ENCODE measurements at regions not wholly inside any gene's neighbourhood (a gene's known extent, or its start where the extent isn't known, plus 50 kb on each side); places are given as distances from the start of the nearest gene placed in this dataset.

- POLR2A ChIA-PET = no interaction called here
- peaks cover 1% of the 10 kb centered on the region for H3K9me3 Mint-ChIP-seq
- CTCF ChIA-PET = no interaction called here
Measured at GRCh38 chr4:162684371-162684700, 482.4 kb downstream of the NAF1 start.

GRCh38 chr4:162683659-162684370, 482.9 kb downstream of the NAF1 start:
- Mint-ChIP-seq H3K36me3 (ENCODE audit: low read depth) (no peaks in the 10 kb centered on the region), H3K4me1 (ENCODE audit: low read depth) (no peaks in the 10 kb centered on the region), H3K9me3 (peaks cover 4% of the 10 kb centered on the region), H3K4me3 (no peak overlapping the region), H3K27me3 (no peaks in the 10 kb centered on the region), H3K27ac (no peak overlapping the region)
- ATAC-seq (no peak), DNase-seq (no peak)
- CTCF ChIA-PET = no interaction called here
- POLR2A ChIA-PET = no interaction called here
- no peak for TF ChIP-seq CTCF (IDR thresholded peaks at IDR 0.05)
- intact Hi-C loops (cut with micrococcal nuclease) = no loop called here

More at GRCh38 chr4:162684371-162684700, 482.4 kb downstream of the NAF1 start:
- TF ChIP-seq CTCF (IDR thresholded peaks at IDR 0.05) = no peak
- DNase-seq (no peak), ATAC-seq (no peak)
- no peaks in the 10 kb centered on the region for H3K36me3 Mint-ChIP-seq (ENCODE audit: low read depth)
- no peak overlapping the region for H3K27ac Mint-ChIP-seq
- no peaks in the 10 kb centered on the region for H3K27me3 Mint-ChIP-seq
- intact Hi-C loops (cut with micrococcal nuclease) = no loop called here
- H3K4me1 Mint-ChIP-seq (ENCODE audit: low read depth) = no peaks in the 10 kb centered on the region
- no peak overlapping the region for H3K4me3 Mint-ChIP-seq

- Mint-ChIP-seq H3K4me3 (no peak overlapping the region), H3K4me1 (ENCODE audit: low read depth) (no peaks in the 10 kb centered on the region), H3K27ac (no peak overlapping the region), H3K27me3 (no peaks in the 10 kb centered on the region), H3K36me3 (ENCODE audit: low read depth) (no peaks in the 10 kb centered on the region), H3K9me3 (peaks cover 11% of the 10 kb centered on the region)
- no peak for DNase-seq
- ChIA-PET POLR2A (no interaction called here), CTCF (no interaction called here)
- TF ChIP-seq CTCF (IDR thresholded peaks at IDR 0.05) = no peak
- intact Hi-C loops (cut with micrococcal nuclease) = no loop called here
- ATAC-seq = no peak
Measured at GRCh38 chr4:162682651-162683050, 484.0 kb downstream of the NAF1 start.

- intact Hi-C loops (cut with micrococcal nuclease) = no loop called here
- no peak for TF ChIP-seq CTCF (IDR thresholded peaks at IDR 0.05)
- H3K27me3 Mint-ChIP-seq = no peaks in the 10 kb centered on the region
- no peak overlapping the region for H3K4me3 Mint-ChIP-seq
- ChIA-PET CTCF (no interaction called here), POLR2A (no interaction called here)
- H3K4me1 Mint-ChIP-seq (ENCODE audit: low read depth) = no peaks in the 10 kb centered on the region
- peaks cover 13% of the 10 kb centered on the region for H3K9me3 Mint-ChIP-seq
- no peaks in the 10 kb centered on the region for H3K36me3 Mint-ChIP-seq (ENCODE audit: low read depth)
- no peak for DNase-seq
- no peak for ATAC-seq
- no peak overlapping the region for H3K27ac Mint-ChIP-seq
Measured at GRCh38 chr4:162681212-162681611, 485.5 kb downstream of the NAF1 start.

GRCh38 chr4:162675661-162676060, 491.0 kb downstream of the NAF1 start:
- DNase-seq (no peak), ATAC-seq (no peak)
- intact Hi-C loops (cut with micrococcal nuclease) = no loop called here
- no peak overlapping the region for H3K27ac Mint-ChIP-seq
- TF ChIP-seq CTCF (IDR thresholded peaks at IDR 0.05) = no peak
- no peak overlapping the region for H3K4me3 Mint-ChIP-seq
- POLR2A ChIA-PET = no interaction called here
- CTCF ChIA-PET = no interaction called here
- H3K9me3 Mint-ChIP-seq = peaks cover 13% of the 10 kb centered on the region
- no peaks in the 10 kb centered on the region for H3K36me3 Mint-ChIP-seq (ENCODE audit: low read depth)
- no peaks in the 10 kb centered on the region for H3K4me1 Mint-ChIP-seq (ENCODE audit: low read depth)
- H3K27me3 Mint-ChIP-seq = no peaks in the 10 kb centered on the region

Measured in activated CD8-positive, alpha-beta T cell treated with anti-CD3 and anti-CD28 coated beads for 36 hours (primary cell).